SK-N-SH treated with all-trans-retinoic acid at 6 μM for 48 hours (cell line): ENCODE measurements at regions not wholly inside any gene's neighbourhood (a gene's known extent, or its start where the extent isn't known, plus 50 kb on each side); places are given as distances from the start of the nearest gene placed in this dataset.

Experiments used
- ATAC-seq: fragments of 200-7000 bp; cut with Tn5 transposase; 3 replicates; pipeline ENCODE4 v1.9.1; 2020; ENCODE audit warnings: mild to moderate bottlenecking, moderate library complexity
- ARNTL ChIP-seq: fragments of 450-650 bp; formaldehyde crosslinking; IDR thresholded peaks from 2 replicates; pipeline ENCODE4 v1.5.0; 2020; ENCODE audit warnings: low read depth, mild to moderate bottlenecking, moderate library complexity, borderline replicate concordance
- BACH2 ChIP-seq: fragments of 250-450 bp; sonication (Bioruptor Pico); IDR thresholded peaks from 2 replicates; pipeline ENCODE4 v1.9.0; 2021; ENCODE audit warnings: mild to moderate bottlenecking, borderline replicate concordance
- CREB5 ChIP-seq: fragments of 250-450 bp; sonication (Bioruptor Pico); IDR thresholded peaks from 2 replicates; pipeline ENCODE4 v1.5.1; 2020; ENCODE audit warnings: low read depth, mild to moderate bottlenecking, moderate library complexity
- CSDC2 ChIP-seq: fragments of 250-450 bp; sonication (Bioruptor Pico); IDR thresholded peaks from 2 replicates; pipeline ENCODE4 v1.5.0; 2020; ENCODE audit warnings: mild to moderate bottlenecking, moderate library complexity
- CSRNP3 ChIP-seq: fragments of 250-450 bp; sonication (Bioruptor Pico); IDR thresholded peaks from 2 replicates; pipeline ENCODE4 v1.5.1; 2021; ENCODE audit warnings: mild to moderate bottlenecking, moderate library complexity
- ESRRG ChIP-seq: fragments of 250-450 bp; sonication (Bioruptor Pico); IDR thresholded peaks from 2 replicates; pipeline ENCODE4 v1.6.1; 2021; ENCODE audit warnings: mild to moderate bottlenecking
- GLIS3 ChIP-seq: fragments of 250-450 bp; sonication (Bioruptor Pico); IDR thresholded peaks from 2 replicates; pipeline ENCODE4 v1.5.0; 2020; ENCODE audit warnings: mild to moderate bottlenecking, moderate library complexity
- ISL1 ChIP-seq: fragments of 250-450 bp; sonication (Bioruptor Pico); IDR thresholded peaks from 2 replicates; pipeline ENCODE4 v2.1.2; 2022; ENCODE audit warnings: mild to moderate bottlenecking, moderate library complexity
- OSR1 ChIP-seq: fragments of 250-450 bp; sonication (Bioruptor Pico); IDR thresholded peaks from 2 replicates; pipeline ENCODE4 v1.8.0; 2022; ENCODE audit warnings: moderate library complexity, mild to moderate bottlenecking, inconsistent platforms
- PATZ1 ChIP-seq: fragments of 250-450 bp; sonication (Bioruptor Pico); IDR thresholded peaks from 2 replicates; pipeline ENCODE4 v1.8.0; 2020; ENCODE audit warnings: mild to moderate bottlenecking, moderate library complexity, borderline replicate concordance
- POU6F1 ChIP-seq: fragments of 250-450 bp; sonication (Bioruptor Pico); IDR thresholded peaks from 2 replicates; pipeline ENCODE4 v1.8.0; 2021; ENCODE audit warnings: low read depth, mild to moderate bottlenecking, moderate library complexity, borderline replicate concordance
- PPARA ChIP-seq: fragments of 250-450 bp; sonication (Bioruptor Pico); IDR thresholded peaks from 2 replicates; pipeline ENCODE4 v1.5.0; 2020; ENCODE audit warnings: mild to moderate bottlenecking, borderline replicate concordance
- RARB ChIP-seq: fragments of 250-450 bp; sonication (Bioruptor Pico); IDR thresholded peaks from 2 replicates; pipeline ENCODE4 v1.8.0; 2021; ENCODE audit warnings: mild to moderate bottlenecking, moderate library complexity
- SNAI2 ChIP-seq: fragments of 250-450 bp; sonication (Bioruptor Pico); IDR thresholded peaks from 2 replicates; pipeline ENCODE4 v1.5.0; 2020; ENCODE audit warnings: mild to moderate bottlenecking, moderate library complexity
- TCF4 ChIP-seq: fragments of 250-450 bp; sonication (Bioruptor Pico); IDR thresholded peaks from 2 replicates; pipeline ENCODE4 v1.8.0; 2021; ENCODE audit warnings: mild to moderate bottlenecking, moderate library complexity, borderline replicate concordance
- TOX ChIP-seq: fragments of 250-450 bp; sonication (Bioruptor Pico); IDR thresholded peaks from 2 replicates; pipeline ENCODE4 v1.8.0; 2021; ENCODE audit warnings: mild to moderate bottlenecking, moderate library complexity, borderline replicate concordance
- TSHZ2 ChIP-seq: fragments of 250-450 bp; sonication (Bioruptor Pico); IDR thresholded peaks from 2 replicates; pipeline ENCODE4 v1.5.0; 2020; ENCODE audit warnings: mild to moderate bottlenecking, moderate library complexity
- ZC3H10 ChIP-seq: fragments of 250-450 bp; sonication (Bioruptor Pico); IDR thresholded peaks from 2 replicates; pipeline ENCODE4 v1.5.1; 2021; ENCODE audit warnings: mild to moderate bottlenecking, moderate library complexity
- ZFP3 ChIP-seq: fragments of 250-450 bp; sonication (Bioruptor Pico); IDR thresholded peaks from 2 replicates; pipeline ENCODE4 v1.5.0; 2020; ENCODE audit warnings: mild to moderate bottlenecking, moderate library complexity
- ZFP30 ChIP-seq: fragments of 450-650 bp; formaldehyde crosslinking; IDR thresholded peaks from 2 replicates; pipeline ENCODE4 v1.5.0; 2022; ENCODE audit warnings: mild to moderate bottlenecking, moderate library complexity
- ZNF565 ChIP-seq: fragments of 450-650 bp; formaldehyde crosslinking; conservative IDR thresholded peaks from 2 replicates; pipeline ENCODE4 v1.5.0; 2020; ENCODE audit warnings: low read depth, mild to moderate bottlenecking, moderate library complexity
- ZNF70 ChIP-seq: fragments of 450-650 bp; formaldehyde crosslinking; IDR thresholded peaks from 2 replicates; pipeline ENCODE4 v1.5.0; 2020; ENCODE audit warnings: mild to moderate bottlenecking, moderate library complexity
- ZNF8 ChIP-seq: fragments of 450-650 bp; formaldehyde crosslinking; IDR thresholded peaks from 2 replicates; pipeline ENCODE4 v1.5.0; 2020; ENCODE audit warnings: mild to moderate bottlenecking, moderate library complexity

GRCh38 chr9:29440449-29440848 lies 1867.2 kb upstream of the C9orf72 start:
- TF ChIP-seq RARB (CRISPR knock-in tag) (no peak), TOX (CRISPR knock-in tag) (no peak), CSRNP3 (CRISPR knock-in tag) (no peak), PATZ1 (CRISPR knock-in tag) (no peak), ZC3H10 (no peak), GLIS3 (CRISPR knock-in tag) (no peak), ZNF70 (CRISPR knock-in tag) (no peak), SNAI2 (no peak), ZNF8 (CRISPR knock-in tag) (no peak), TCF4 (CRISPR knock-in tag) (no peak), ISL1 (CRISPR knock-in tag) (no peak), ZFP30 (CRISPR knock-in tag) (no peak), ESRRG (CRISPR knock-in tag) (no peak), ZFP3 (CRISPR knock-in tag) (no peak), TSHZ2 (no peak), ARNTL (CRISPR knock-in tag) (no peak), PPARA (no peak)
- no peak; the same call in 2 of the 3 replicates for ATAC-seq

- no peak for ATAC-seq
- no peak for TF ChIP-seq SNAI2
- TF ChIP-seq TSHZ2 = no peak
- no peak for TF ChIP-seq TCF4 (CRISPR knock-in tag)
- no peak for TF ChIP-seq ESRRG (CRISPR knock-in tag)
- no peak for TF ChIP-seq POU6F1 (CRISPR knock-in tag)
- no peak for TF ChIP-seq RARB (CRISPR knock-in tag)
- TF ChIP-seq PPARA = no peak
- no peak for TF ChIP-seq CSDC2
- no peak for TF ChIP-seq TOX (CRISPR knock-in tag)
- no peak for TF ChIP-seq ARNTL (CRISPR knock-in tag)
- no peak for TF ChIP-seq ZNF565
- no peak for TF ChIP-seq CREB5 (CRISPR knock-in tag)
- TF ChIP-seq ZNF8 (CRISPR knock-in tag) = no peak
- TF ChIP-seq ZFP30 (CRISPR knock-in tag) = no peak
- TF ChIP-seq BACH2 = no peak
- TF ChIP-seq ZFP3 (CRISPR knock-in tag) = no peak
- TF ChIP-seq PATZ1 (CRISPR knock-in tag) = no peak
- TF ChIP-seq OSR1 (CRISPR knock-in tag) = no peak
- TF ChIP-seq ISL1 (CRISPR knock-in tag) = no peak
These were observed 1872.5 kb upstream of the C9orf72 start for GRCh38 chr9:29445751-29446150.
